Colon (tissue), 2 donors: ENCODE measurements at regions not wholly inside any gene's neighbourhood (a gene's known extent, or its start where the extent isn't known, plus 50 kb on each side); places are given as distances from the start of the nearest gene placed in this dataset.

Experiments
- FAIRE-seq: peaks from 2 replicates; lab custom pipeline; 2012; peaks lifted over from hg19 to GRCh38; lab: Jason Lieb, UNC
- donor health status: control.
- donor health status: control.

DNA sequence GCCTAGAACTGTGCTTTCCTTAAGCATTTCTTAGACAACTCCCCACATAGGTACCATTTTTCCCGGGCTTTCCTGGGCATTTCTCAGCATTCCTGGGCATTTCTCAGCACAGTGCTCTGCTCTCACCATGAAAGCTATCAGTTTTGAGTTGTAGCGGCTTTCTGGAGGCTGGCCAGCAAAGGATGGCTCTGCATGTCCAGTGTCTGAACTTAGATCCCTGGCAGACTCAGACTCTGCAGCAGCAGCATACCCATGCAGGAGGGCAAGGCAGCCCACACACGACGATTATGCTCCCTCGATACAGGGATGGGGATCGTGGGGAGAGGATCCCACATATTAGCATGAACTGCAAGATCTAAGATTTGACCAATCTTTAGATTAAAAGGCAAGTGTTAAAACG, 248.9 kb upstream of the MKI67 start:
- no peak for FAIRE-seq

DNA sequence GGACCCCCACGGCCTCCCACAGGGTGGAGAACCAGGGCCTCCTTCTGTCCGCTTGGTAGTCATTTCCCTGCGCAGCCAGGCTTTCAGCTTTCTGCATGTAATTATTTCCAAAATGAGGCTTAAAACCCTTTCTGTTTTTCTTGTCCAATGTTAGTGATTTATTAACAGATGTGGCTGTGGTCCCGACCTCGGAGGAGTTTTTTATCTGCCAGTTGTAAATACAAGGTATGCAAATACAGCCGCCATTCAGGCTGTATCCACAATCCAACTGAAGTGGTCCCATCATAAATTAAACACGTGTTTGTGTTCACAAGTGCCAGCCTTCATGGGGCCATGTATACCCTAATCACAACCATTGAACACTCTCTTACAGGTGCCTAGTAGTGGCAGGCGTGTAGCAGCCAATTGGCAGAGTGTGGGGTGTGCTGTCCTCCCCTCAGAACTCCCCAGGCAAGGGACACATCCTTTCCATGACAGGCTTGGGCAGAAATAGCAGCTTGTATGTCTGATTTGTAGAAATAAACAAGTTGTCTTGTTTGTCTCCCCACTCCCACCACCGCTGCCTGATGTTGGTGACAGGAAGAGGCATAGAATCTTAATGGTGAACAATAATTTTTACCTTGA, 251.3 kb upstream of the MKI67 start:
- no peak for FAIRE-seq

DNA sequence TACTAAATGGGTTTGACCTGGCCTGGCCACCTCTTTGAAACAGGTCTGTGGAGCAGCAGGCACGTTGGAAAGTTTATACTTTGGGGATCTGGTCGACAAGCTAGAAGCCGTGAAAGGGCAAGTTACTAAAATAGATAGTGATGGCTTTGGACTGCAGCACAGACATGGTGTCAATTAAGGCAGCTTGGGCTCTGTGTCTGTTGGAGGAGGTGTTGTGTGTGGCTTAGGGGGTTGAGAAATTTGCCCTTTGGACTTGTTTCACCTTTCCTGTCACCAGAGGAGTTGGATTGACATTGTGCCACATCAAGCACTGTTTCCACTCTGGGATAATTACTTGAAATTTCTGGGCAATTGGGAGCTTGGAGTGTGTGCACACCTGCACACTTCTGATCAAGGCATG, 251.8 kb upstream of the MKI67 start:
- FAIRE-seq, result no peak

DNA sequence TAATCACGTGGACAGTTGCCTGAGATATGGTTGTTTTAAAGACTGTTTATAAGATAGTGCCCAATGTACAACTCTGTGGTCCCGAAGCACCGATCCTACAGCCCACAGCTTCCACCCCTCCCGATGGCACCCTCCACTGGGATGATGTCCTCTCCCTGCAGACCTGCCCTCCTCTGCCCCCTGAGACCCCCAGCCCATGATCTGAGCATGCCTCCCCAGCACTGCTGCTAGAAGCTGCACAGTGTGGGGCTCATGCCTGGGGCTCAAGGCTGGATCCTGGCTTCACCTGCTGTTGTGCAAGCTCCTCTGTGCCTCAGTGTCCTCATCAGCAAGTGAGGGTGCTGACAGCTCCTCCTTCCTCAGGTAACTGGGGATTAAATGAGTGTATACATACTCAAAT, 254.7 kb upstream of the MKI67 start:
- FAIRE-seq, result no peak

DNA sequence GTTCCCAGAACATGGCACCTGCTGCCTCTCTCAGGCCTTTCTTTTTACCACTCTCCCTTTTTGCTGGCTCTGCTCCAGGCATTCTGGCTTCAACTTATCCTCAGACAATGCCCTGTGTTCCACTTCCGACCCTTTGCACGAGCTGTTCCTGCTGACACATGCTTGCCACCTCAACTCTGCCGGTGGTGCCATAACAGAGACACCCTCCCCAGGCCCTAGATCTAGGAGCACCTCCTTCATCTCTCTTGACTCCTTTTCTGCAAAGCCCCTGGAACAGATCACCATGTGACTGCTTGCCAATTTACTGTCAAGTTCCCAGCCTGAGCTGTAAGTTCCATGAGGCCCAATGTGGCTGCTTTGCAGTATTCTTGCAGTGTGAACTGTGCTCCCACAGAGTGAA, 256.0 kb upstream of the MKI67 start:
- no peak for FAIRE-seq

DNA sequence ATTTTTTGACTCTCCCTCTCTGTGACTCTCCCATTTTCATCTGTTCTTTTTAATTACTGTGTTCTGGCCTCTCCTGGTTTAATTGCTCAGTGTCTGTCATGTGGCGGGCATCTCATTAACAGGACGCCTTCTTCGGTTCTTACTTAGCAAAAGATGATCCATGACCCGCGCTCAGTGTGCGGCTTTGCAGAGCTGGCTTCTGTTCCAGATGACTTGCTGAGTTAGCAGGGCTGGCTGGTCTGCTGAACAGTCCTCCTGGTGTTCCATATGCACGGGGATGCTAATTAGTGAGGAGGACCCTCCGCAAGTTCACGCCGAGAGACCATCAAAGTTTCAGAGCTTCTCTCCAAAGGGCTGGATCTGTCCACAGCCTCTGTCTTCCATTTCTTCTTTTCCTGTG, 258.6 kb upstream of the MKI67 start:
- FAIRE-seq, result no peak

DNA sequence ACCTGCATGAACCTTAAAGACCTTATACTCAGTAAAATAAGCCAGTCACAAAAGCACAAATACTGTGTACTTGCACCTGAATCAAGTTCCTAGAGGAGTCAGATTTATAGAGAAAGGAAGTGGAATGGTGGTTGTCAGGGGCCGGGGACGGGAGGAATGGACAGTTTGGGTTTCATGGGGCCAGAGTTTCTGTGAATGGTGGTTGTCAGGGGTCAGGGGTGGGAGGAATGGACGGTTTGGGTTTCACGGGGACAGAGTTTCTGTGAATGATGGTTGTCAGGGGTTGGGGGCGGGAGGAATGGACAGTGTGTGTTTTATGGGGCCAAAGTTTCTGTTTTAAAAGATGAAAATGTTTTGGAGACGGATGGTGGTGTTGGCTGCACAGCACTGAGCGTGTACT, 260.0 kb upstream of the MKI67 start:
- FAIRE-seq, result no peak

DNA sequence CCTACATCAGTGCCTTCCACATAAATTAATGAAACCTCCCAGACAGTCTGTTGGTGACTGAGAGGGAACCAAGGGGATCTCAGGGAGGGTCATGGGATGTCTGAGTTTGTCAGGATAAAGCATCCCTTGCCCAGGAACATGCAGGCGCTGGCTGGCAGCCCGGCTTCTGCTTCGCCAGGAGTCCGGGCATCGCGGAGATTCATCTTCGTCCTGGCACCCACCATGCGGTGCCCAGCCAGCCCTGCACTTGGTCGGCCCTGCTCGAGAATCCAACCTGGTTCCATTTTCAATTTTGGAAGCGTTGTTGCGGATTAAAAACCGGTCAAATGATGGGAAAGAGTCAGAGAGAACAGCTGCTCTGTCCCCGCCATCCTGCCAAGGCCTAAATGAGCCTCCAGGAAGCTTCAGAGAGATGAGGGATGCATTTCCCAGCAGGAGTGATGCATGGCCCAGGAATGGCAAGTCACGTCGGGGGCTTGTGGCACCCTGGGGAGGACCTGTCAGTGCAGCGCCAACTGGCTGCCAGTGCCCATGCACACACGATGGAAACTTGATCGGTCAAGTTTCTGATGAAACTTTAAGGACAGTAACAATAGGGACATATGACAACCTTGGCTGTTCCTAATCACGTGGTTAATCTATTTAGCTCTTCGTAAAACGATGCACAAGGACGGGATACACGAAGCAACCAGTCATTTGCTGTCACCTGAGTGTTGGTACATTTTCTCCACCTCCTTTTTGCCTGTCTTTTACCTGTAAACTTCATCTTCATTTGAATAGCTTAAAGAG, 260.8 kb upstream of the MKI67 start:
- FAIRE-seq, result no peak

DNA sequence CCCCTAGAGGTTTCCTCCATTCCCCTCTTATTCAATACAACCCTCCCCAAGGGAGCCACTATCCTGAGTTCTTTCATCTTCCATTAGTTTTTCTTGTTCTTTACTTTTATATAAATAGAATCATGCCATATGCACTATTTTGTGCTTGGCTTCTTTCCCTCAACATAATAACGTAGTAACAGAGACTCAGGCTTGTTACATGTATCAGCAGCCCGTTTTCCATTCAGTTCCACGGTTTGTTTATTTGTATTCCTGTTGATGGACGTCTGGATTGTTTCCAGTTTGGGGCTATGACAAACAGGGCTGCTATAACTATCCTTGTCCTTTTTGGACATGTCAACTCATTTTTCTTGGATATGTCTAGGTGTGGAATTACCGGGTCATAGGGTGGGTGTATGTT, 264.4 kb upstream of the MKI67 start:
- FAIRE-seq, result no peak

DNA sequence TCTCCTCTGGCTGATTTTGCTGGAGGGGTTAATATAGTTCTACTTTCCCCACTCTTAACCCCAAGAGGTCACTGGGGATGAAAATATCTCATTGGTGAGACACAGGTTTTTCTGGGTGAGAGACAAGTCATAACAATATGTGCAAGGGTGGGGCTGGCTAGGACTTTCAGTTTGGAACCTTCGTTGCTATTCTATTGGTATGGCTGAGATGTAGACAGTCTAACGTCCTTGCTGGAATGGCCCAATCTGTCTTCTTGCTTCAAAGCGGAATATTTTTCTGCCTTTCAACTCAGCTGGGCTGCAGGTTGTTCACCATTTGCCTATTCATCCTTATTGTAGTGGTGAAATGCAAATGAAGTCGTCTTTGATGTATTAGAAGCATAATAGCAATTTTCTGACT, 267.3 kb upstream of the MKI67 start:
- FAIRE-seq, result no peak

DNA sequence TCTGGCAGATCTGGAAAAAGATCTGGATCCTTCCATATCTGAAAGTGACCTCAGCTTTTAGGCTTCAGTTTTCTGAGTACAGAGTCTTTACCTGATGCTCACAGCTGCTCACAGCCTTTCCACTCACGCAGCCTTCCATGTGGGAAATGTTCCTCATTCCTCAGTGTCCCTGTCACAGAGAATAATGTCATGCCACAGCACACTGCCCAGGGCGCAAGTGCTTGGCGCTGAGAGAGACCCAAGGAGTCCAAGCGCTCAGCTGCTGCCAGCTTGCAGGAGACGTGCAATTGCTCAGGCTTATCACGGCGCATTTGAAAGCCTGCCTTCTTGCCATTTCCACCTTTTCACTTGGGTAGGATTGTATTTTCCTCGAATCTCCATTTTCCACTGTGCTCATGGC, 271.9 kb upstream of the MKI67 start:
- FAIRE-seq, result no peak

DNA sequence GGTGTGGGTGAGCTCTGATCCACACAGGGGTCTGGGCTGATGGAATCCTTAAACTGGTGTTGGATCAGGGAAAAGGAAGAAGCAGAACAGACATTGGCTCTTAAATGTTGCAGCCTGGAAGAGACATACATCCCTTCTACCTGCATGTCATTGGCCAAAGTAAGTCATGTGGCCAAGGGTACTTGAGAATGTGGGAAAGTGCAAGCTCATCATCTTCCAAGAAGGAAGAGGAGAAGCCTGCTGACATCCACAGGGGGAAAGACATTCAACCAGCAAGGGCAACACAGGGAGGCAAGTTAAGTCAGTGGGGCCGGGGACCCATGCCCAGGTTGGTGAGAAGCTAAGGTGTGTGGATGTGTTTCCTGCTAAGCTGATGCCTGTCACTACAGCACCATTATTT, 272.8 kb upstream of the MKI67 start:
- no peak for FAIRE-seq

DNA sequence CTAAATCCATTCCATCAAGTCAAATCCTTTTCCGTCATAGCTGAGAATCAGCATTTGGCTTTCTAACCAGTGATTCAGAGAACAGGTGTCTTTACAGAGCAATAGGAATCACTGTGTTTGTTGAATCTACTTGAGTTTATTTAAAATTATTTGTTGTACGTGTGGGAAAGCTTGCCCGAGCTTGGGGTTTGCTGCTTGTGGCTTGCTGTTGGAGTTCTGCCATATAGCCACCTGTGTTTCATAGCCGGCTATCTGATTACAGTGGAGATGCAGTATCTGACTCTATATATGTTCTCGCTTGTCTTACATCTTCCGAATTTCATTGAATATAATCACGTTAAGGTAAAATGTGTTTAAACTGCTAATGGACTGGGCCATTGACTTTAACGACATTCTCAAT, 274.3 kb upstream of the MKI67 start:
- no peak for FAIRE-seq

DNA sequence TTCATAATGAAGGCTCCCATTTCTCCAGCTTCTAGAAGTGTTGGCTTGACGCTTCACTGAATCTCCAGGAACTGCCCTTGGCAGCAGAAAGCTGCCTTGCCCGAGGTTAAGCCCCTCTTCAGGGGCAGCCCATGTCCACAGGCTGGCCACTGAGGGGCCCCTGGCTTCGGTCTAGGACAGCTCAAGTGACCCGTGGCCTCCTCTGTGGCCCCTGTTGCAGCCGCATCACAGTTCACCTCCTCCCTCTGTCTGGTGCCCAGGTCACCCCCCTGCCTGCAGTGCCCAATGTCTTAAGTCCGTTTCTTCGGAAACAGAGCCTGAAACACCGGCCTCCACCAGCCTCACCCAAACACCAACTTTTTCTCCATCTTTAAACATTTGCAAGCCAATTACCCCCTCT, 279.2 kb upstream of the MKI67 start:
- FAIRE-seq, result no peak

DNA sequence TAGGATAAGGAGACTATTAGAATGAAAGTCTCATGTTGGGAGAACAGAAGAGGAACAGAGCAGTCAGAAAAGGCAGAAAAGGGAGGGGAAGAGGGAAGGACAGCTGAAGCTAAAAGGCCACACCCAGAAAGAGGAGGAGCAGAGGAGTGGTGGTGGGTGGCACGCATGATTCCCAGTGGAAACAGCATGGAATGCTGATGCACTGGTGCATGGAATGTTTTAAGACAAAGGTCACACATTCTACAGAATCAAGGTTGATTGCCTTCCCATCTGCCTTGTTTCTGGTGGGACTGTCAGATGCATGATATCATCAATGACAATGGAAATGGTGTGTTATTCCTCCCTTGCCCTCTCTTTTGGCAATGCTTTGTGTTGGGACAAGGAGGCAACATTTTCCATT, 285.4 kb upstream of the MKI67 start:
- no peak for FAIRE-seq

DNA sequence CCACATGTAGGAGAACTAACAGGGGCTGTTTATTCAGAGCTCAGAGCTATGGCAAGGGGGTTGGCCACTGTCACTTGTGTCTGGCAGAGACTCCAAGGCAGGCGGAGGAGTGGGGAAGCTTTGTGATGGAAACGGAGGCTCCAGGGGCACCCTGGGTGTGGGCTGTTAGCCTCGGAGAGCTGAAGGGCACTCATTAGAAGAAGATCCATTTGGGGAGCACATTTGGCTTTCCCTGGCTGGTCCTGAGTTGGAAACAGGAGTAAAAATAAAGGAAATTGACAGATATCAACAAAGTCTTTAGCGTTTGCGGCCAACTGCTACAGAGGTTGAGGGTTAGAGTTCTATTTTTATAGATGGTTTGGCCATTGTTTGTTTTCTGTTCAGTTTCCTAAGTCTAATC, 288.3 kb upstream of the MKI67 start:
- FAIRE-seq, result no peak

DNA sequence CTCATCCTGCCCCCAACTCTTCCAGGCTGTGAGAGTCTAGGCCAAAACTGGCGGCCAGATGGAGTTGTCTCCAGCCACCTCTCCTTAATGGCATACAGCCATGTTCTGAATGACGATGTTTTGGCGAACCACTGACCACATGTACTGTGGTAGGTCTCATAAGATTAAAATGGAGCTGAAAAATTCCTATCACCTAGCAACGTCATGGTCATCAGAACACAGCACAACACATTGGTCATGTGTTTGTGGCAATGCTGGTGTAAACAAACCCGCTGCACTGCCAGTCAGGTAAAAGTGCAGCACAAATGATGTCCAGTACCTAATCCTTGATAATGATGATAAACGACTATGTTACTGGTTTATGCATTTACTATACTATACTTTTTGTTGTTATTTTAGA, 290.0 kb upstream of the MKI67 start:
- no peak for FAIRE-seq

DNA sequence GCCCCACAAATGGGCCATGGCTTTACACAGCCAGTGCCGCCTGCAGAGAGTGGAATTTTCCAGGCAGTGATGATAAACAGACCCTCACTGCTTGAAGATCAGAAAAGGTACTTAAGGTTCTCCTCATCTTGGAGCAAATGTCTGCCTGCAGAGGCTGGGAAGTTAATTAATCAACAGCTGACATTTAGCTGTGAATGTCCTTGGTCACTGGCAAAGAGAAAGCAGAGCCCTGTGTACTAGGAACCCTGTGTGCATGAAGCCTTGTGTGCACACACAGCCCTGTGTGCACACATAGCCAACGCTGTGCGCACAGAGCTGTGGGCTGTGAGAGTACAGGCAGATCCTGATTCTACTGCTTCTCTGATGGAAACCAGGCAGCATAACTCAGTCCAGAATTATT, 291.6 kb upstream of the MKI67 start:
- no peak for FAIRE-seq

DNA sequence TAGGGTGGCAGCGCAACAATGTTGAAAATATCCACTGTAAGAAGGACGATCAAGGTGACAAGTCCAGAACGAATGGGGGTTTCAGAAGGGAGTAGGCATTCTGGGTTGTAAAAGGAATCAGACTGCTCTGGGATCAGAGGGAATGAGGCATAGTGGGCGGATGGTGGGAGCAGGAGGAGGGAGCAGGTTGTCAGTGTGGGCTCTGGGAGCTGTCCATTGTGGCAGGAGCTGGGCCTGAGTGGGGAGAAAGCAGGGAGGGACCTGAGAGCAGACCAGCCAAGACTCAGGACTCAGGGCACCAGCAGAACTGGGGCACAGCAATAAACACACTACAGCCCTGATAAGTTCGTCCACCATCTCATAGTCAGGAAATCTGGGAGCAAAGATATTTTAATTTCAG, 292.6 kb upstream of the MKI67 start:
- no peak for FAIRE-seq

DNA sequence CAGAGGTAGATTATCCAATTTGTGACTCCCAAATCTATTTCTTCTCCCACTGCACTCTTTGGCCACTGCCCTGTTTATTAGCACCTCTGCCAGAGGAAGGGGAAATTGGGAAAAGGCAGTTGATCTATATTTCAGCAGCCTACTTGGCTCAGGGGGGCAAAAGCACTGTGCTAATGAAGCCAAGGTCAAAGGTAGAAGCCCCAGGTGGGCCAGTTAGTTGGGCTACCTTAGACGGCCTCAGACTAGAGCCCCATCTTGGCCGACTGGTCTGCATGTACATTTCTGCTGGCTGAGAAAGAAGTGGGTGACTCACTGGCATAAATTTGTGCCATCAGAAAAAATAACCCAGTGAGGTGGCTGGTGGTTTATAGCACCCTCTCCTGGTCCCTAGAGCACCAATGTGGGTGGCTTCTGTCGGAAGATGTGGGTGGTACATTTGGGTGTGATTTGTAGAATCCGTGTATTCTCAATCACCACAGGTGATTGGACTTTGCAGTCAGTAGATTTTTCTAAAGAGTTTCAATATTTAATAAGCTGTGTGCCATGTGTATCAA, 293.3 kb upstream of the MKI67 start:
- FAIRE-seq, result no peak

DNA sequence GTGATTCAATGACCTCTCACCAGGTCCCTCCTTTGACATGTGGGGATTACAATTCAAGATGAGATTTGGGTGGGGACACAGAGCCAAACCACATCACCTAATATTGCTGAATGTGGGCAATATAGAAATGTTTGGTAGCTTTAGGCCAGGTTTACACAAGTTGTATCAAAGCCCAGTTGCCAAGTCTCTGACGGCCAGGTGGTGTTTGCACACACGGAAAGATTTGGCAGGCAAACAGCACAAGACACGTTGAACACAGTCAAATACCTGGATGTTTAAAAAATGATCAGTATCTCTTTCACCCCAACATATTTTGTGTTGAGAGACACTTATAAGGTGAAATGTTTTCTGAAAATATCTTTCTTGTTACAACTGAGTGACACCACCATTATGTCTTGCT, 294.4 kb upstream of the MKI67 start:
- no peak for FAIRE-seq

DNA sequence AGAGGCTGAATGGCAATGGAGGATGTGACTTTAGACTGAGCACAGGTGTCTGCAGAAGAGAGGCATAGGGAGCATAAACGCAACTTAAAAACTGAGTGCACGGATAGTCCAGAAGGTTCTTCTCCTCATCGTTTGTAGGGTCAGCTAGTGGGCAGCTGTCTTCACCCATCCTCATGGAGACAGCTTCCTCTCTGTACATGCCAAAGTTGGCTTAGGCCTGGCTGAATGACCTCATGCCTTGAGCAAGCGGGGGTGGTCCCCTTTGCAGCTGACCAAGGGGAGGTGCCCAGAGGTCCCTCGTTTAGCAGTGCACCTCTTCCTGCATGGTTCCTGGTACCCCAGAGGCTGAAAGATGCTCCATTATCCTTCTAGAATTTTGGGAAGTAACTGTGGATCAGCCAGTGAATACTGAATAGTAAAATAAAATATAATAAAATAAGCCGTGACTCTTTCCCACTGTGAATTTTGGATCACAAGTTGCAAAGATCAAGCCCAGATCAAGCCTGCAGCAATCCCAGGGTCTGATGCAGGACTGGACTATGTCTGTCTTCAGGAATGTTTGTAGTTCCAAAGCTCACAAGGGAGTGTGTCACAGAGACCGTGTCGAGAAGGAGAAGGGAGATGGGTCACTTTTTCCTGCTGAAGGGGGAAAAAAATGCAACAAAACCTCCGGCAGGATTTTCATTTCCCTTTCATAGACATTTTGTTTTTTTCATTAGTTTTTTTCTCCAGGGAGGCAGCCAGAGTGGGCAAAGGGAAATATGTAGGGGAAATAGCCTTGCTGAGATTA, 295.3 kb upstream of the MKI67 start:
- no peak for FAIRE-seq

DNA sequence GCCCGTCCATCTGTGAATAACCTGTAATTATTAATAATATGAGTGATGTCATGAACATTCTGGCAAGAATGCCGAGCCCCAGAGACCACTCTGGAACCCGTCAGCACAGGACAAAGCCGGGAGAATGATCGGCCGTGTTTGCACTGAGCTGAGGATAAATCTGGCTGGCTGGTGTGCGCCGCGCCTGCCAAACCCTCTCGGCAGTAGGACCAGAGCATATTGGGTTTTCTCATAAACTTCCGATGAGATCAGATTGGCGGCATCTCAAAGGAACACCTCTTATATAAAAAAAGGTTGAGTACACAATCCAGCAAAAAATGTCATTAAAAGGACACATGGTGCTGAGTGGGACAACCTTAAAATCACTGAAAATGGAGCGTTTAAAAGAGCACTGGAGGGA, 296.0 kb upstream of the MKI67 start:
- FAIRE-seq, result no peak
